HTR-8/SVneo (cell line): ENCODE measurements at regions not wholly inside any gene's neighbourhood (a gene's known extent, or its start where the extent isn't known, plus 50 kb on each side); places are given as distances from the start of the nearest gene placed in this dataset.

ENCODE experiments used
- DNase-seq: peaks from one replicate; pipeline ENCODE4 v3.0.0; 2011; ENCODE audit warnings: low spot score, mixed read lengths; ENCODE audit not compliant: insufficient read length
- FAIRE-seq: peaks from 2 replicates; lab custom pipeline; 2011; peaks lifted over from hg19 to GRCh38; lab: Jason Lieb, UNC

DNA sequence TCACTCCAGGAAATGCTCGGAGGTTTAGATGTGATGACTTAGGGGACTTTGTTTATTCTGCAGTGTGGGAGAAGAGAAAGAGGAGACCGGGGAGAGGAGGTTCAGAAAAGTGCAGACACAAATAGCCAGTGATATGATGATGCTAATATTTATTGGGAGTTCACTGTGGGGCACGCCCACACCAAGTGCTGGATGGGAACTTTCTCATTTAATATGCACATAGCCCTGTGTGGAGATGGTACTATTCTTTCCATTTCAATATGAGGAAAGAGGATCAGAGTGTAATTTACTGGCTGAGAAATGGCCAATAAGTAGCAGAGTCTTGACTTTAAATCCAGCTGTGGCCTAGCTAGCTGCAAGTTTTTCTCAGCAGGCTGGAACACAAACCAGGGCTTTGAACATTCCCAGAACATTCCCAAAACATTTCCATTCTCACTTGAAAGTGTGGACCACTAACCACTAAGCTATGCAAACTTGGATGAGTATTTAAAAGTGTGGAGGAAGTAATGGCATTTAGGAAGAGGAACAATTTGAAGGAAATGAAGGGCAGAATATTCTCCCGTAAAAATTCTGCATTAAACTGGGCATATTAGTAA lies 231.7 kb downstream of the HS3ST1 start:
- no peak for FAIRE-seq
- no peak for DNase-seq

- DNase-seq: no peak
- no peak for FAIRE-seq
Observed at GRCh38 chr4:11194431-11194830, 234.3 kb downstream of the HS3ST1 start.

GRCh38 chr4:11189756-11190155 lies 238.9 kb downstream of the HS3ST1 start:
- no peak for FAIRE-seq

GRCh38 chr4:11183356-11183740 lies 245.3 kb downstream of the HS3ST1 start:
- no peak for FAIRE-seq
- no peak for DNase-seq

More at GRCh38 chr4:11189756-11190155, 238.9 kb downstream of the HS3ST1 start:
- no peak for DNase-seq

DNA sequence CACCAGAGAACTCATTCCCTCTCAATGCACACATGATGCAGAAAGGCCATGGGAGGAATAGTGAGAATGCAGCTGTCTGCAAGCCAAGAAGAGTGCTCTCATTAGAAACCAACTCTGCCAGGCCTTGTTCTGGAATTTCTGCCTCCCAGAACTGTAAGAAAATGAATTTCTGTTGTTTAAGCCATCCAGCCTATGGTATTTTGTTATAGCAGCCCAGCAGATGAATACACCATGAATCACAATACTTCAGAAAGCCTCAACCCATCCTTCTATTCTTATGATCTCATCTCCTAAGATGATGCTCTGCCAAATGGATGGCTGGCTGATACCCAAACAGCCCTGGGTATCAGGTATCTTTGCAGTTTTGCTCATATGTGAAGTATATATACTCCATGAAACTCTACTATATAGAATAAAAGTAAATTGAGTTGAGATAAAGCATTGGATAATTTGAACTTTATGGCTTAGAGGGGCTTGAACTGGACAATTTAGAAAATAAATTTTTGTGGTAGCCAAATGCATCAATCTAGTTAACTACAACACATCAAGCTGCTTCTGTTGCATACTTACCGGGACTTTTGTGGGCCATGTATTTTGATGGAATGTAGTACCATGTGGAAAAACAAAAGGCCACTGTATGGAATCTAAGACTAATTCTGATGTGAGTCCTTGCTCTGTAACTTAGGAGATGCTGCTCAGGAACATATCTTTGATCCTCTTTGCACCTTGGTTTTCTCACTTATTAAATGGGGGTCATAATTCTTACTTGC lies 245.9 kb downstream of the HS3ST1 start:
- DNase-seq (no peak), FAIRE-seq (no peak)

DNA sequence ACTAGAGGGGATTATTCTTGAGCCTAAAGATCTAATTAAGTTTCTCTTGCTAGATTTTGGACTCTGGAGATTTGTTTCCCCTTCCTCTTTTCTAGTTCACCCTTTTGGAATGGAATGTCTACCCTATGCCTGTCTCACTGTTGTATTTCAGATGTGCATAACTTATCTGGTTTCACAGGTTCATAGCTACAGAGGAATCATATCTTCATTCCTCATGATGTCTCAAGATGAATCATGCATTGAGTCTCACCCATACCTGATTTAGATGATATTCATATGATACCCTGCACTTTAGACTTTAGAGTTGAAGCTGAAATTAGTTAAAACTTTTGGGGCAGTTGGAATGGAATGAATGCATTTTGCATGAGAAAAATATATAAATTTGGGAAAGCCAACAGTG lies 246.7 kb downstream of the HS3ST1 start:
- FAIRE-seq: no peak
- DNase-seq: no peak

DNA sequence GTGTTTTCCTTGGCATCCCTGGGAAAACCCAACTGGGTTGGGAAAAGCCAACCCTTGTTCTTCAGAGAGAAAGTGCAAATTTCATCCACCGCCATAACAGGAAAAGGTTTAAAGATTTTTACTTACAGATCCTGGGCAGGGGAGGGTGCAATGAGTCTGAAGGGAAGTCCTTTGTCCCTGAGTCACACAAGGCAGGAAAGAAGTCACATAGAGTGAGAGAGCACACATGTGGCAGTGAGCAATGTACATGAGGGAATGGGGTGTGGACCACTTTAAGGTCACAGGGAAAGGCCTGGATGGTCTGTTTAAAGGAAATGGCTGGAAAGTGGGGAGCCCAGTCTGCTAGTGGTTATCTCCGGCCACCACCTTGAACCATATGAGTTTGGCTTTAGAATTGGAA lies 248.9 kb downstream of the HS3ST1 start:
- DNase-seq (no peak), FAIRE-seq (no peak)

DNA sequence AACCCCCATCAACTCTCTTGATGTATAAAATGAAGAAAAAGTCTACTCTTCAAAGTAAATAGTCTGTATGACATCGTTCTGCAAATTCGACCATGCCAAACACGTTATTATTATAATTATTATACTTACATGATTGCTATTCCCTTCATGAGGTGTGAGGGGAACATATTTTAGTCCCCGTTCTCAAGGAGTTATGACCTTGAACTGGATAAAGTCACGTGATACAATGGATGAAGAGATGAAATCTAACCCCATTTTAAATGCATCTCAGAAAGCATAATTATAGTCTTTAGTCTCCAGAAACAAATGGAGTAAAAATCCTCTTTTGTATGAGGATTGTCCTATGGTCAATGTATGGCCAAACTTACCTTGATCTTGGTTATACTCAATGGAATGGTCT lies 250.3 kb downstream of the HS3ST1 start:
- DNase-seq (no peak), FAIRE-seq (no peak)

GRCh38 chr4:11175374-11175773 lies 253.3 kb downstream of the HS3ST1 start:
- no peak for FAIRE-seq

DNA sequence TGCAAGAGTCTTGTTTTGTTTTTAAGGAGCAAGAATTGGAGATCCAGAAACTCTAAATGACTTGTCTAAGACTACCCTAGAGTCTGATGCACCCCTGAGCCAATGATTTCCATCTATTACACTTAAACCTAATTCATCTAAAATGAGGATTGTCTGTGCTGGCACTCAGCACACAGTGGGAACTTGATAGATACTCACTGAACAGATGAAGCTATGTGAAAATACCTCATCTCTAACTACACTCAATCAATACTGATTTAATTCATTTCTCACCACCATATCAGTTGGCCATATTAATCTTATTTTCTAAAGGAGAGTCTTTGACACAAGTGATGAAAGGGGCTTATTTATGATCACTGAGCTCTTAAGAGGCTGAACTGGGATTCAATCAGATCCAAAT lies 262.1 kb downstream of the HS3ST1 start:
- DNase-seq: no peak

More at GRCh38 chr4:11175374-11175773, 253.3 kb downstream of the HS3ST1 start:
- DNase-seq: no peak

DNA sequence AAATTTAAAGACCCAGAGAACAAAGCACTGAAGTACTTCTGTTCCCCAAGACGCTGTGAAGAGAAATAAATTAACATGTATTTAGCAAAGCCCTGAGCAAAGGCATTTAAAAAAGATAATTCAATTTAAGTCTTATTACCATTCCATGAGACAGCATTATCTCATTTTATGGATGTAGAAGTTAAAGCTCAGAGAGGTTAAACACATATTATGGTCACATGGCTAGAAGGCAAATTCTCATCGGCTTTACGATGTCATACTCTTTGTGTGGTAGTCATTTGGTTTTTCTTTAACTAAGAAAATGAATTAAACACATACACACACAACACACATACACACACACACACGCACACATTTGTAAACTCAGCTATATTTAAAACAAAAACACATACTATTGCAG lies 262.7 kb downstream of the HS3ST1 start:
- FAIRE-seq (no peak), DNase-seq (no peak)

More for the DNA sequence above, 262.1 kb downstream of the HS3ST1 start:
- FAIRE-seq: no peak

GRCh38 chr4:11165052-11165451 lies 263.6 kb downstream of the HS3ST1 start:
- FAIRE-seq: no peak
- no peak for DNase-seq

- FAIRE-seq (no peak), DNase-seq (no peak)
Observed at GRCh38 chr4:11160288-11160687, 268.4 kb downstream of the HS3ST1 start.

DNA sequence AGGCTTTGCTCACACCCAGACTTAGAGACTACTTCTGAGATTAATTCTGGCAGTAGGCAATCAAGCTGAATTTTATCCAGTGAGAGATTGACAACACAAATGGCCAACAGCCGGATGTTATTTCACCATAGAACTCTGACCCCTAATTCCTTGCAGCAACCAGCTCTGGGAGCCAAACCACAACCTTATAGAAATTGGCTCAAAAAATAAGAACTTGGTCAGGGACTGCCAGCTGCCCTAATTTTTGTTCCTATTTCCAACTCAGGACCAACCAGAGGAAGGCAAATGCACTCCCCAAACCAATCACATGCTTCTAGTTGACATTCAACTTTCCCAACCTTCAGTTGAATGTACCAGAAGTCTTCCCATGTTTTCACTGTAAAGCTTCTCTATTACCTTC lies 269.7 kb downstream of the HS3ST1 start:
- no peak for DNase-seq
- no peak for FAIRE-seq

- DNase-seq (no peak), FAIRE-seq (no peak)
Observed at GRCh38 chr4:11155208-11155867, 273.4 kb downstream of the HS3ST1 start.

DNA sequence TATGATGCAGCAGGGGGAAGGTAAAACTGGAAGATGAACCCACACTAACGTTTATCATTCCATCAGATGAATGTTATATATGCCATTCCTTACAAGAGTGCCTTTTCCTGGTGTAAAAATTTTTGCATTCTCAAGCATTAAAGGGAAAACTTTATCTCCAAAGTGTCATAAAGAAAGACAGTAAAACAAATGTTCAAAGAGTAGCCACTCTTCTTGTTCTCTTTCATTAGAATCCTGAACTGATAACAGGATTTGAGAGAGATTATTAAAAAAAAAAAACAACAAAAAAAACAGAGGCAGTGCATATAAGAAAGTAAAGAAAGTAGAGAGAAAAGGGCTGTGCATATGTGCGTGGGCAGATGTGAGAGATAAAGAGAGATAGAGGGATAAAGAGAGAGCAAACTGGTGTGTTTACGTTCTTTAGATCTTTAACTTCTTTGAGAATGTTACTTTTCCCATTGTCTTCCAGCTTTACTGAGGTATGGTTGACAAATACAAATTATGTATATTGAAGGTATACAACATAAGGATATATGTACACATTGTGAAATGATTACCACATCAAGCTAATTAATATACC lies 275.4 kb downstream of the HS3ST1 start:
- FAIRE-seq (no peak), DNase-seq (no peak)

DNA sequence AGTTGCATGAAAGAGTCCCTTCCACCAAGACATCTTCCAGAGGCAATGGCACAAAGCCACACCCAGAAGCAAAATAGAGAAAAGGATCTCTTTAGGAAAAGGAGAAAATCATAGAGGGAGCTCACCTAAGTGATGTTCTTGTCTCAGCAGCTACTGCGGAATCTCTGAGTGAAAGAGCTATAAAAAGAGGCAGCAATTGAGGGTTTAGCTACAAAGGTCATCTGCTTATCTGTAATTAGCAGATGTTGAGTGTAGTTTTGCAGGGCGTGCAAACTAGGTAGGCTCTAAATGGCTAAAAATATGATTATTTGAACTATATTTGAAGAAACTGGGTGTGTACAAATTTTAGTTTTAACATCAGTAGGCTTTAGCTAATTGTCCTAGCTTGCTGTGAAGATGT lies 276.0 kb downstream of the HS3ST1 start:
- FAIRE-seq (no peak), DNase-seq (no peak)

DNA sequence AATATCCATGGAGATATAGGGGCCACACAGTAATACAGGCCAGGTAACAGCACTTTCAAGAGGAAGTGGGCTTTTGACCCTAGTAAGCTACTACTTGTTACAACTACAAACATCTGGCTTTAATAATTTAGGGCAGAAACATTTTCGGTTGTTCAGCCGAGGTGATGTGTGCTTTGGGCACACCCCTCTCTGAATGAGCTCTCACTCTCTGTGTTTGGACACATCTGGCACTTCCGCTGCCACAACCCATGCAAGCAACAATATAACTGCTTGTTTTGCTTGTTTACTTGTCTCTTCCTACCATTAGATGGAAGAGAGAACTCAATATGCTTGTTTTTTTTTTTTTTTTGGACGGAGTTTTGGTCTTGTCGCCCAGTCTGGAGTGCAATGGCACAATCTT lies 277.2 kb downstream of the HS3ST1 start:
- no peak for FAIRE-seq

GRCh38 chr4:11149612-11150259 lies 279.0 kb downstream of the HS3ST1 start:
- FAIRE-seq (no peak), DNase-seq (no peak)

More for the DNA sequence above, 277.2 kb downstream of the HS3ST1 start:
- no peak for DNase-seq

- DNase-seq (no peak), FAIRE-seq (no peak)
Observed at GRCh38 chr4:11139871-11140270, 288.8 kb downstream of the HS3ST1 start.

DNA sequence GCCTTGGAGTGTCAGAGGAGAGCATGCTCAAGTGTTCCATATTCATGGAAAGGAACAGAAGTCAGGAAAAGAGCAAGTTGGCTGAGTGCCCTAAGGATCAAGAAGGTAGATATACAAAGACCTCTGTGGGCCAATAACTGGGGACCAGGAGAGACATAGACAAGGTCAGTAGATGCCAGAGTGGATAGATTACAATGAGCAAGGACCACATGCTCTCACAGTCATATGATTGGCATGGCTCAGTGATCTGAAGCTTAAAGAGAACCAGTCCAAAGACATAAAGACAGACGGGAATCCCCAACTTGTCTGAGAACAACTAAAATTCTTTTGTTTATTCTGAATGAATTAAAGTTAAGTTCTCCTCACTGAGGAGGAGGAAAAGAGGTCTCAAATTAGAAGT lies 289.7 kb downstream of the HS3ST1 start:
- FAIRE-seq: no peak

More for the DNA sequence above, 289.7 kb downstream of the HS3ST1 start:
- DNase-seq: no peak
